A549 (cell line): ENCODE measurements at regions not wholly inside any gene's neighbourhood (a gene's known extent, or its start where the extent isn't known, plus 50 kb on each side); places are given as distances from the start of the nearest gene placed in this dataset.

Source experiments
- ATAC-seq, 2 experiments: fragments of 200-7000 bp in 1 of 2; fragments of >200 bp in 1 of 2; cut with Nextera tagmentation in 1 of 2; cut with Tn5 transposase in 1 of 2; 3 replicates each; pipeline versions ENCODE4 v1.8.0 to v1.9.1; 2018 to 2020; ENCODE audit warnings: mild to moderate bottlenecking in 1 of 2, moderate library complexity in 1 of 2
- CTCF ChIA-PET: fragments of 300-600 bp; sonication (Branson Sonifier 250); formaldehyde crosslinking; extraction: SDS; loops from one replicate; lab custom pipeline; 2021; ENCODE audit warnings: antibody characterized with exemption, inconsistent platforms; lab: Yijun Ruan, JAX
- POLR2A ChIA-PET: fragments of 350-600 bp; formaldehyde crosslinking; extraction: SDS; loops from one replicate; lab custom pipeline; 2021; ENCODE audit warnings: antibody characterized with exemption, inconsistent platforms; lab: Yijun Ruan, JAX
- DNase-seq, 2 experiments: peaks; one replicate each; pipeline versions ENCODE4 v3.0.0 to v3.0.0-alpha.2; 2011 to 2016; ENCODE audit warnings: low read depth in 1 of 2, low spot score in 1 of 2
- FAIRE-seq: peaks from 2 replicates; lab custom pipeline; 2011; peaks lifted over from hg19 to GRCh38; lab: Jason Lieb, UNC
- H3K27ac ChIP-seq, 2 experiments: fragments of >200 bp; sonication (Bioruptor Twin); formaldehyde crosslinking; 3 replicates each; pipeline ENCODE4 v1.5.1; 2016 to 2017
- H3K4me1 ChIP-seq: fragments of >200 bp; sonication (Bioruptor Twin); formaldehyde crosslinking; 3 replicates; pipeline ENCODE4 v1.6.1; 2016
- H3K4me2 ChIP-seq: fragments of >200 bp; sonication (Bioruptor Twin); formaldehyde crosslinking; 3 replicates; pipeline ENCODE4 v1.6.1; 2016
- H3K4me3 ChIP-seq: fragments of >200 bp; sonication (Bioruptor Twin); formaldehyde crosslinking; 3 replicates; pipeline ENCODE4 v1.5.1; 2016
- H3K9me3 ChIP-seq: fragments of >200 bp; sonication (Bioruptor Twin); formaldehyde crosslinking; 3 replicates; pipeline ENCODE4 v1.6.1; 2016
- BHLHE40 ChIP-seq: IDR thresholded peaks from 2 replicates; pipeline ENCODE4 v1.6.1; 2012; ENCODE audit warnings: low read depth, low read length, inconsistent platforms
- CHD2 ChIP-seq: fragments of 150-350 bp; IDR thresholded peaks from 2 replicates; pipeline ENCODE4 v1.6.1; 2014; ENCODE audit warnings: low read length; ENCODE audit not compliant: partially characterized antibody
- EHF ChIP-seq: fragments of 250-450 bp; sonication (Bioruptor Pico); IDR thresholded peaks from 2 replicates; pipeline ENCODE4 v1.5.0; 2020; ENCODE audit warnings: mild to moderate bottlenecking
- ESRRA ChIP-seq: fragments of 150-350 bp; IDR thresholded peaks from 2 replicates; pipeline ENCODE4 v1.6.1; 2014; ENCODE audit warnings: mild to moderate bottlenecking, low read length, borderline replicate concordance
- FOXS1 ChIP-seq: fragments of 250-450 bp; sonication (Bioruptor Pico); IDR thresholded peaks from 2 replicates; pipeline ENCODE4 v1.5.0; 2020; ENCODE audit warnings: mild to moderate bottlenecking, moderate library complexity
- HDAC2 ChIP-seq: fragments of 200-600 bp; sonication (generic); IDR thresholded peaks from 2 replicates; pipeline ENCODE4 v1.6.1; 2016
- HEYL ChIP-seq: fragments of 250-450 bp; sonication (Bioruptor Pico); IDR thresholded peaks from 2 replicates; pipeline ENCODE4 v1.8.0; 2021; ENCODE audit warnings: mild to moderate bottlenecking, moderate library complexity
- HOXB13 ChIP-seq: fragments of 250-450 bp; sonication (Bioruptor Pico); IDR thresholded peaks from 2 replicates; pipeline ENCODE4 v1.5.0; 2020; ENCODE audit warnings: low read depth, mild to moderate bottlenecking, moderate library complexity
- JUNB ChIP-seq: fragments of >200 bp; sonication (Bioruptor Twin); formaldehyde crosslinking; IDR thresholded peaks from 2 replicates; pipeline ENCODE4 v1.6.1; 2016
- MAZ ChIP-seq: fragments of 150-350 bp; IDR thresholded peaks from 2 replicates; pipeline ENCODE4 v1.6.1; 2014; ENCODE audit warnings: antibody characterized with exemption, low read depth, low read length, borderline replicate concordance
- RFX5 ChIP-seq: fragments of 450-650 bp; IDR thresholded peaks from 2 replicates; pipeline ENCODE4 v1.7.1; 2014; ENCODE audit warnings: antibody characterized with exemption, mild to moderate bottlenecking, moderate library complexity
- RNF2 ChIP-seq: fragments of 200-600 bp; sonication (generic); IDR thresholded peaks from 2 replicates; pipeline ENCODE4 v1.6.1; 2016; ENCODE audit warnings: low read depth, mild to moderate bottlenecking, antibody characterized with exemption, moderate library complexity, borderline replicate concordance
- SMC3 ChIP-seq: fragments of >200 bp; sonication (Bioruptor Twin); formaldehyde crosslinking; IDR thresholded peaks from 3 replicates; pipeline ENCODE4 v1.6.1; 2018; ENCODE audit warnings: inconsistent platforms
- SREBF2 ChIP-seq: fragments of 450-650 bp; IDR thresholded peaks from 2 replicates; pipeline ENCODE4 v1.6.1; 2014; ENCODE audit warnings: mild to moderate bottlenecking, moderate library complexity
- TFCP2L1 ChIP-seq: fragments of 250-450 bp; sonication (Bioruptor Pico); IDR thresholded peaks from 2 replicates; pipeline ENCODE4 v1.5.0; 2021; ENCODE audit warnings: mild to moderate bottlenecking
- TP53 ChIP-seq: fragments of 250-450 bp; sonication (Bioruptor Pico); IDR thresholded peaks from 2 replicates; pipeline ENCODE4 v1.5.0; 2021; ENCODE audit warnings: mild to moderate bottlenecking, moderate library complexity
- ZSCAN20 ChIP-seq: fragments of 250-450 bp; sonication (Bioruptor Pico); IDR thresholded peaks from 2 replicates; pipeline ENCODE4 v1.8.0; 2022; ENCODE audit warnings: mild to moderate bottlenecking, moderate library complexity
- WGBS: methylation state at CpG from one replicate; pipeline ENCODE4 v1.1.6; 2017; ENCODE audit errors: missing lambda C conversion rate; 5-methylcytosine and 5-hydroxymethylcytosine counted together
- TF ChIP-seq, protein P1 (sequence below): IDR thresholded peaks from 2 replicates; pipeline ENCODE4 v1.6.1; 2012
- TF ChIP-seq, protein P2 (sequence below): fragments of 450-650 bp; IDR thresholded peaks from 2 replicates; pipeline ENCODE4 v1.6.1; 2014; ENCODE audit warnings: antibody characterized with exemption
- TF ChIP-seq, protein P3 (sequence below): IDR thresholded peaks from 2 replicates; pipeline ENCODE4 v1.6.1; 2012; ENCODE audit warnings: low read depth, borderline replicate concordance
- TF ChIP-seq, protein P4 (sequence below): fragments of 200-600 bp; sonication (generic); IDR thresholded peaks from 2 replicates; pipeline ENCODE4 v1.6.1; 2016; ENCODE audit warnings: antibody characterized with exemption, mild to moderate bottlenecking, moderate library complexity

DNA sequence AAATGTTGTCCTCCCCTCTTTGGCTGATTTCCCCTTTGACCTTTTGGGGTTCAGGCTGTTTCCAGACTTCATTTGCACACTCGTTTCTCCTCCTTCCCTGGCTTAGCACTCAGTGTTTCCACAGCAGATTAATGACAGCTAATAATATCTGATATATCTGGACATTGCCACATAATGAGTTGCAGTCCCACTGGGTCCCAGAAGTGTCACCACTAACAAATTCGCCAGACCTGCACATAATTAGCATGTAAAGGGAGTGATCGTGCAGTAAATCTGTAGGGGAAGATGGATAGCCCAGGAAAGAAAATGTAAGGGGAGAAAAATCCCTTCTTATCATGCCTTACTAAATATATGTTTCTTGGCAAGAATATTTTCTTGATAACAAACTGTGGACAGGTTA is 922.1 kb downstream of the TFAP2A start:
- no peaks in the 10 kb centered on the region for H3K9me3 ChIP-seq
- ChIA-PET CTCF (interaction anchor here (1.0 kb wide), 1 partner anchor 21 kb away, joined by 3 read pairs; no protein-coding TSS in a partner anchor), POLR2A (no interaction called here)
- H3K4me2 ChIP-seq: no peak overlapping the region
- no peak overlapping the region for H3K27ac ChIP-seq
- DNase-seq: no peak
- H3K4me1 ChIP-seq: no peaks in the 10 kb centered on the region
- no peak overlapping the region for H3K4me3 ChIP-seq
- ATAC-seq: no peak
- TF ChIP-seq SREBF2 (no peak), RNF2 (no peak), EHF (CRISPR knock-in tag) (no peak), HOXB13 (CRISPR knock-in tag) (no peak), RFX5 (no peak), MAZ (no peak), SMC3 (no peak), BHLHE40 (no peak), CHD2 (no peak), HDAC2 (no peak), TFCP2L1 (no peak), TP53 (CRISPR knock-in tag) (no peak), ZSCAN20 (CRISPR knock-in tag) (no peak)
- TF ChIP-seq, protein P1, sequence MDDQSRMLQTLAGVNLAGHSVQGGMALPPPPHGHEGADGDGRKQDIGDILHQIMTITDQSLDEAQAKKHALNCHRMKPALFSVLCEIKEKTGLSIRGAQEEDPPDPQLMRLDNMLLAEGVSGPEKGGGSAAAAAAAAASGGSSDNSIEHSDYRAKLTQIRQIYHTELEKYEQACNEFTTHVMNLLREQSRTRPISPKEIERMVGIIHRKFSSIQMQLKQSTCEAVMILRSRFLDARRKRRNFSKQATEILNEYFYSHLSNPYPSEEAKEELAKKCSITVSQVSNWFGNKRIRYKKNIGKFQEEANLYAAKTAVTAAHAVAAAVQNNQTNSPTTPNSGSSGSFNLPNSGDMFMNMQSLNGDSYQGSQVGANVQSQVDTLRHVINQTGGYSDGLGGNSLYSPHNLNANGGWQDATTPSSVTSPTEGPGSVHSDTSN: no peak
- TF ChIP-seq, protein P2, sequence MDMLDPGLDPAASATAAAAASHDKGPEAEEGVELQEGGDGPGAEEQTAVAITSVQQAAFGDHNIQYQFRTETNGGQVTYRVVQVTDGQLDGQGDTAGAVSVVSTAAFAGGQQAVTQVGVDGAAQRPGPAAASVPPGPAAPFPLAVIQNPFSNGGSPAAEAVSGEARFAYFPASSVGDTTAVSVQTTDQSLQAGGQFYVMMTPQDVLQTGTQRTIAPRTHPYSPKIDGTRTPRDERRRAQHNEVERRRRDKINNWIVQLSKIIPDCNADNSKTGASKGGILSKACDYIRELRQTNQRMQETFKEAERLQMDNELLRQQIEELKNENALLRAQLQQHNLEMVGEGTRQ: no peak
- WGBS: 51% methylated on average over 3 of the region's 3 CpGs
- FAIRE-seq: no peak

DNA sequence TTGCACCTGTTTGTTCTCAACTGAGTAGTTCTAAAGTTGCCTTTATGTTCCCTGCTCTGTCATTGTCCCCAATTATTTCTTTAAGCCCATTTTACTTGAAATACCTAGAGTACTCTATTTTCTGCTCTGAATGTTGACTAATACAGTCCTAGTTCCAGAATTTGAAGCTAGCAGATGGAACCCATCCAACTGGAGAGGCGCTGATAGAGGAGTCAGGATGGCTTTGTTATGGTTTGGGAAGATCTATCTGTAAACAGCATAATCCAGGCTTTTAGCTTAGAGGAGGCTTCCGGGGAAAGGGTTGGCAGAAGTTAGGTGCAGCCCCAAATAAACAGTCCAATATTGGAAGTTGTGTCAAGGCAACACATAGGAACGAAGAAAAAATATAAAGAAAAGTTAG is 927.7 kb downstream of the TFAP2A start:
- DNase-seq (no peak), FAIRE-seq (no peak)
- ChIA-PET CTCF (no interaction called here), POLR2A (no interaction called here)
- WGBS: 80% methylated on average over 3 of the region's 3 CpGs
- TF ChIP-seq ESRRA: no peak
- TF ChIP-seq JUNB: no peak
- no peak for TF ChIP-seq FOXS1 (CRISPR knock-in tag)
- TF ChIP-seq, all 56 proteins: peak for 0
- Histone ChIP-seq H3K9me3 (no peaks in the 10 kb centered on the region), H3K4me2 (no peak overlapping the region), H3K4me3 (no peak overlapping the region), H3K27ac (no peak overlapping the region), H3K4me1 (peaks cover 8% of the 10 kb centered on the region)
- ATAC-seq: no peak

DNA sequence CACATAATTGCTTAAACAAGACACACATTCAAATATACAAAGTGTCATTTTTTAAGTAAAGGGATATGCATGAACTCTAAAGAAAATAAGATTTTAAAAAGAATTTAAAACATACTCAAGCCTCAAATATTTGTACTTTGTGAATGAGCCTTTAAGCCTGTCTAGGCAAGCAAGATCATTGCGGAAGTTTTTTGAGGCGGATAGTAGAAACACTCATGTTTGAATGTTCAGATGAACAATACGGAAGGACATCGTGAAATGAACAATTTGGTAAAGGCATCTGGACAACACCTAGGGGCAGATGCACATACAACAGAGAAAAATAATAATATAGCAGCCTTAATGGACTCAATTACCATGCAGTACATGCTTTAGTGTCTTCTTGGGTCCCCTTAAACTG is 928.9 kb downstream of the TFAP2A start:
- no peak for FAIRE-seq
- ChIA-PET CTCF (no interaction called here), POLR2A (no interaction called here)
- H3K4me1 ChIP-seq: peaks cover 14% of the 10 kb centered on the region
- WGBS: 63% methylated on average over 4 of the region's 4 CpGs
- TF ChIP-seq HOXB13 (CRISPR knock-in tag): no peak
- TF ChIP-seq, protein P3, sequence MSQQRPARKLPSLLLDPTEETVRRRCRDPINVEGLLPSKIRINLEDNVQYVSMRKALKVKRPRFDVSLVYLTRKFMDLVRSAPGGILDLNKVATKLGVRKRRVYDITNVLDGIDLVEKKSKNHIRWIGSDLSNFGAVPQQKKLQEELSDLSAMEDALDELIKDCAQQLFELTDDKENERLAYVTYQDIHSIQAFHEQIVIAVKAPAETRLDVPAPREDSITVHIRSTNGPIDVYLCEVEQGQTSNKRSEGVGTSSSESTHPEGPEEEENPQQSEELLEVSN: no peak
- TF ChIP-seq, protein P4, sequence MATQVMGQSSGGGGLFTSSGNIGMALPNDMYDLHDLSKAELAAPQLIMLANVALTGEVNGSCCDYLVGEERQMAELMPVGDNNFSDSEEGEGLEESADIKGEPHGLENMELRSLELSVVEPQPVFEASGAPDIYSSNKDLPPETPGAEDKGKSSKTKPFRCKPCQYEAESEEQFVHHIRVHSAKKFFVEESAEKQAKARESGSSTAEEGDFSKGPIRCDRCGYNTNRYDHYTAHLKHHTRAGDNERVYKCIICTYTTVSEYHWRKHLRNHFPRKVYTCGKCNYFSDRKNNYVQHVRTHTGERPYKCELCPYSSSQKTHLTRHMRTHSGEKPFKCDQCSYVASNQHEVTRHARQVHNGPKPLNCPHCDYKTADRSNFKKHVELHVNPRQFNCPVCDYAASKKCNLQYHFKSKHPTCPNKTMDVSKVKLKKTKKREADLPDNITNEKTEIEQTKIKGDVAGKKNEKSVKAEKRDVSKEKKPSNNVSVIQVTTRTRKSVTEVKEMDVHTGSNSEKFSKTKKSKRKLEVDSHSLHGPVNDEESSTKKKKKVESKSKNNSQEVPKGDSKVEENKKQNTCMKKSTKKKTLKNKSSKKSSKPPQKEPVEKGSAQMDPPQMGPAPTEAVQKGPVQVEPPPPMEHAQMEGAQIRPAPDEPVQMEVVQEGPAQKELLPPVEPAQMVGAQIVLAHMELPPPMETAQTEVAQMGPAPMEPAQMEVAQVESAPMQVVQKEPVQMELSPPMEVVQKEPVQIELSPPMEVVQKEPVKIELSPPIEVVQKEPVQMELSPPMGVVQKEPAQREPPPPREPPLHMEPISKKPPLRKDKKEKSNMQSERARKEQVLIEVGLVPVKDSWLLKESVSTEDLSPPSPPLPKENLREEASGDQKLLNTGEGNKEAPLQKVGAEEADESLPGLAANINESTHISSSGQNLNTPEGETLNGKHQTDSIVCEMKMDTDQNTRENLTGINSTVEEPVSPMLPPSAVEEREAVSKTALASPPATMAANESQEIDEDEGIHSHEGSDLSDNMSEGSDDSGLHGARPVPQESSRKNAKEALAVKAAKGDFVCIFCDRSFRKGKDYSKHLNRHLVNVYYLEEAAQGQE: no peak
- no peak for TF ChIP-seq HEYL
- TF ChIP-seq, all 56 proteins: peak for 0
- Histone ChIP-seq H3K27ac (no peak overlapping the region), H3K4me2 (no peak overlapping the region), H3K4me3 (no peak overlapping the region), H3K9me3 (peaks cover 3% of the 10 kb centered on the region; the same call in 1 of the 3 replicates)
- DNase-seq (no peak), ATAC-seq (no peak)
